HG03175 (cell line): ENCODE measurements at regions not wholly inside any gene's neighbourhood (a gene's known extent, or its start where the extent isn't known, plus 50 kb on each side); places are given as distances from the start of the nearest gene placed in this dataset.

ENCODE experiments used
- ATAC-seq: cut with Tn5 transposase; IDR thresholded peaks from one replicate; pipeline ENCODE4 v1.9.1; 2021; ENCODE audit warnings: mild to moderate bottlenecking, moderate library complexity; ENCODE audit not compliant: unreplicated experiment

GRCh38 chr18:25815659-25816058 lies 274.8 kb downstream of the SS18 start:
- no peak for ATAC-seq

DNA sequence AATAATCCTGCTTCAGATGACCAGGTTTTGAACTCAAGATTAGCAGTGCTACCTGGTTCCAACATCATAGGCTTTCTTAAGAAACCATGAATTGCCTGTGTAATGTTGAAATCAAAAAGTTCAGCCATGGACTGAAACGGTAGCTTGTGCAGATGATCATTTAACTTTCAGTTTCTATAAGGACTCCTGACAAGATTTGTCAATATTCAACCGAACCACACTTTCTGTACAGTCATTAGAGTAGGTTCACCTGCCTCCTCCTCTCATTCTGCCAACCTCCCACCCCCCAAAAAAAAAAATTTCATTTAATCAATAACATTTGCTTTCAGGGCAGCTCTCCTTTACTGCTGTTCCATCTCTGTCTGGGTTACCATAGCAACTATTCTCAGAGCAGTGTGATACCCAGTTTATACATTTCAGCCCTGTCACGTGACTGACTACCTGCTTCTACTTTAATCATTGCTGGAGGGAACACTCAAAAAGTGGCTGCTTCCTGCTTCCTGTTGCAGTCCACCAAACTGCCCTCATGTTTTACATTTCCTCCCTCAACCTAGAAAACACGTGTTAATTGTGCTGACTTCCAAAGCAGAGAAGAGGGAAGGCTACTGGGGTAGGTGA lies 275.5 kb downstream of the SS18 start:
- peak; percentile 91 for ATAC-seq

- ATAC-seq: no peak
Observed at GRCh38 chr18:25813110-25813509, 277.3 kb downstream of the SS18 start.

- ATAC-seq: no peak
Observed at GRCh38 chr18:25810736-25811135, 279.7 kb downstream of the SS18 start.

DNA sequence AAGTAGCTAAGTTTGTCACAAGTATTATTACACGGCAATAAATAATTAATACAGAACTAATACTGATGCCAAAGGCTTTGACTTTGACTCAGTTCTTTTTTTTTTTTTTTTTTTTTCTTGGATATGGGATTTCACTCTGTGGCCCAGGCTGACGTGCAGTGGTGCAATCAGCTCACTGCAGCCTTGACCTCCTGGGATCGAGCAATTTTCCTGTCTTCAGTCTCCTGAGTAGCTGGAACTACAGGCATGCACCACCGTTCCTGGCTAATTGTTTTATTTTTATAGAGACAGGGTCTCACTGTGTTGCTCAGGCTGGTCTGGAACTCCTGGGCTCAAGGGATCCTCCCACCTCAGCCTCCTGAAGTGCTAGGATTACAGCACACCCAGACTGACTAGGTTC lies 284.5 kb downstream of the SS18 start:
- ATAC-seq: no peak

DNA sequence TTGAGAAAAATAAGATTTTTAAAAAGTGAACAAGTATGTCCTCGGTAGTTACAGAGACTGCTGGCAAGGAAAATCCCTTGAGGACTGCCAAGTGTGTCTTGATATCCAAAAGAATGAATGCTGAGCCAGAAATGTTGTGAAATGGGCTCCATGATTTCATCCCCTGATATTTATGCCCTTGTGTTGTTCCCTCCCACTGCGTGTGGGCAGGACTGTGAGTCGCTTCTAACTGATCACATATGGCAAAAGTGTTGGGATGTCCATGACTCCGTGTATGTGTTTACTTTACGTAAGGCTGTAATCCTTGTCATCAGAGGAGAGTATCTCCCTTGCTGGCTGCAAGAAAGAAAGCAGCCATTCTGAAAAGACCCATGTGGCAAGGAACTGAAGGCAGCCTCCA lies 285.1 kb downstream of the SS18 start:
- ATAC-seq: no peak

- ATAC-seq: no peak
Observed at GRCh38 chr18:25799231-25799630, 291.2 kb downstream of the SS18 start.

DNA sequence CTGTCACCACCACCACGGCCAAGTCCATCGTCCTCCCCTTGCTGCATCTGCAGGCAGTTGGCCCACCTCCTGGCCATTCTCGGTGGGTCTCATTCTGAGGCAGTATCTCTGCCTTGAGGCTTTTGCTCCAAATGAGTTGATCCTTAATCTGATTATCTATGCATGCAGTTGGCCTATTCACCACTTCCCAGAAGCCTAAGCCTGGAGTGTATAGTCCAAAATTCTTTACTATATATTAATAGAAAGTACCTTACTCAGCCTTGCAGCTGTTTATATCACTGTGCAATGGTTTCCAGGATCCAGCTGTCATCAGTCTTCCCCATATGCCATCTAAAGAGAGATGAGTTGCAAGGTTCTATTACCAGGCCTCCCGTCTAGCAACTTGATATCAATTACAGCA lies 292.4 kb downstream of the SS18 start:
- ATAC-seq: no peak

DNA sequence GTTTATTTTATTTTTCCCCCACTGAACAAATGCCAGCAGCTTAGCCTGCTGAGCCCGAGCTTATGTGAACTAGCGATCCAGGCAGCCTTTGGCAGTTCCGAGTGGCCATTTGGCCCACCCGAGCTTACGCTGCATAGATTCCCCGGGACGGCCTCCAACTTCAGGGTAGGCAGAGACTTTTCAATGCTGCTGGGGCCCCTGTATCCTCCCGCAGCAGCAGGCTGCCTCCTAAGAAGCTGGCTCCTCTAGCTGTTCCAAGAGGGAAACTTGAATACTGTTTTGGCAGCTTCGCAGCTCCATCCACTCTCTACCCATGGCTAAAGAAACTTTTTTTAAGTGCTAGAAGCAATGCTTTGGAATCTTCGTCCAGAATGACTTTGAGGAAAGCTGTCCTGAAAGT lies 295.2 kb downstream of the SS18 start:
- ATAC-seq: no peak

GRCh38 chr18:25787276-25787675 lies 303.1 kb downstream of the SS18 start:
- ATAC-seq: no peak

DNA sequence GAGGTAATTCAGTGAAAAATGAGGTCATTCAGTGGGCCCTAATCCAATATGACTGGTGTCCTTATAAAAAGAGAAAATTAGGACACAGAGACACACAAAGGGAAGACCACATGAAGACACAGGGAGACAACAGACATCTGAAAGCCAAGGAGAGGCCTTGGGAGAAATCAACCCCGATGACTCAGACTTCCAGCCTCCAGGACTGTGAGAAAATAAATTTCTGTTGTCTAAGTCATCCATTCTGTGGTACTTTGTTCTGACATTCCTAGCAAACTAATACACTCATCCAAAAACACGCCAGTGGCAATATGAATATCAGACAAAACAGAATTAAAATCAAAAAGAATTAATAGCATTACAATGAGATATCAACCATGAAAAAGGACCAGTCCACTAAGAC lies 303.7 kb downstream of the SS18 start:
- ATAC-seq: no peak

DNA sequence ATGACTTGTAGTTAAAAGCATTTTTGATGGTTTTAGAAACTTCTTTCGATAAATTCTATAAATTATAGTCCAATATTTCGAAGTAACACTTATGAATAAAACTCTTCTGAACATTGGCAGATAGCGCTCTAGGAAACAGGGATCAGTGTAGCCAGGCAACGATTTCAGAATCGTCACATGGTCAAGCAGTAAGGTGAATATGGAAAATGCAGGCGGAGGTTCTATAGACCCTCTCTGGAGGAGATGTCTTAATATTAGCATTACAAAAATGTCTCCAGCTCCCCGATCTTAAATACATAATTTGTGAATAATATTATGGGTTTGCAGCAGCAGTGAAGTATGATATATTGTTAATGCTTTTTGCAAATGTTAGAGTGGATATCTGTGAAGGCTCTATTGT lies 310.3 kb downstream of the SS18 start:
- ATAC-seq: no peak

DNA sequence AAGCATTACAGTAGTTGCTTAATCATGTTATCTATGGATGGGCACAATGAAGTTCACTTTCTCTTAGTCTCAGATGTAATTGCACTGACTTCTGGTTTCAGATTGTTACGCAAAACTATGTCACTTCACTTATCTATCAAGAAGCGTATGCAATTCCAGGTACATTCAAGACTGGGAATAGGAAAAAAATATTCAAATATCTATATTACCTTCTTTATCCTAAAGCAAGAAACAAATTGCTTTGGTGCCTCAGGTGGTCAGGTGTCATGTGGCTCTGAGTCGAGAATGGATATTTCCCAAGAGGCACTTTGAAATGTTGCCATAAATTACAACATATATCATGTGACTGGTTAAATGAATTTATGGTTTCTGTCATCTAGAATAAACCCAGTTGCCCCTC lies 318.6 kb downstream of the SS18 start:
- ATAC-seq: no peak

DNA sequence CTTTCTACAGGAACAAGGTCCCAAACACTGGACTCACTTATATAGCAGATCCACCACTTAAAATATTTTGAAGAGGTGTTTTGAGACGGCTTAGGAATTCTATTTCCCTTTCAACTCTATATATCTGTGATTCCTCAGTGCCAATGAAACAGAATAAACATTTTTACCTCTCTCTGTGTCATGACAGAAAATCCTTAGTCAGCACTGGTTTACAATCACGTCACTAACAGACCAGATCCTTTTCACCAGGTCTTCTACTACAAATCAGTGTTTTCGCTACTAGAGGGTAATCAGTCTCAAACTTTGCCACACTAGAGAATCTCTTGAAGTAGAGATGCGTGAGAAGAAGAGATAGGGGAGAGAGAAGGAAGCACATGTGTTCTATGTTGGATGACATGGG lies 325.6 kb downstream of the SS18 start:
- no peak for ATAC-seq

- ATAC-seq: no peak
Observed at GRCh38 chr18:25759111-25759510, 331.3 kb downstream of the SS18 start.

DNA sequence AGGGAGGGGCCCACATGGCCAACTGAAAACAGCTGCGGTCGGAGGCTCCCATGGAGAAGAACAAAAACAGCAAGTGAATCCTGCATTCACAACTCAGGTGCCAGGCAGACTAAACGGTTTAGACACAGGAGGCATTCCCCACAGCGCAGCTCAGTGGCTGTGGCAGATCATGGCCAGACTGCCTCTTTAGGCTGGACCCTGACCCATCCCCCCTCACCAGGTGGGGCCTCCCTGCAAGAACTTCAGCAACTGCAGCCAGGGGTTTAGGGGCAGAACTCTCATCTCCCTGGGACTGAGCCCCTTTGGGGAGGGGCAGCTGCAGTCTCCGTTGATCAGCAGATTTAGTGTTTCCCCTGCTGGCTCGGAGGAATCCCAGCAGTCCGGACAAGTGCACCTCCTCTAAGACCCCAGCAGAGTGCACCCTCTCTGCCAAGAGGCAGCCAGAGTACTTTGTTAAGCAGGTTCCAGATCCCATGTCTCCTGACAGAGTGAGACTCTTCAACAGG lies 346.7 kb downstream of the SS18 start:
- ATAC-seq: no peak

GRCh38 chr18:25739376-25739775 lies 351.0 kb downstream of the SS18 start:
- ATAC-seq: no peak

DNA sequence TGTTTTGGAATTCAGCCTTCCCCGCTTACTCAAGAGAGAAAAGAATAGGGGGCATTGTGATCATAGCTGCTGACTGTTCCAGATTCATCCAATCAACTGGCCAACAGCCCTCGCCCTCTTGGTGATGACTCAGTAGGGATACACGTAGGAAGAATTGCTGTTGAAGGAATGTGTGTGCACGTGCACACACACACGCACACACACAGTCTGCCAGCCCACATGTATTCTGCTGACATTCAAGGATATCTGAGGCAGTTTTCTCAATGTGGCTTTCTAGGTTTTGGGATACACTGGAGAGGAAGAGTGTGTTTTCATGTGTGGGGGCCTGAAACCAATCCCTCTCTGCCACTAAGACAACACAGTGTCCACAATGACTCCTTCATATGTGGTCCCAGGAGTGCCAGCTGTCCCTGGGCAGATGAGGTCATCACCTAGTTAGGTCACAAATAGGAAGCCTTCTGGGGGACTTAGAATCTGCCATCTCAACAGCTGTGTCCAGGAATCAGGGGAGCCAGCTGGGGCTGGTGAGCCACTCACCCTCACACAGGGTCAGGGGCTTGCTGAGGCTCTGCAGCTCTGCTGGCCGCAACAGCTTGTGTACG lies 352.6 kb downstream of the SS18 start:
- ATAC-seq: no peak

- no peak for ATAC-seq
Observed at GRCh38 chr18:25736516-25736915, 353.9 kb downstream of the SS18 start.

DNA sequence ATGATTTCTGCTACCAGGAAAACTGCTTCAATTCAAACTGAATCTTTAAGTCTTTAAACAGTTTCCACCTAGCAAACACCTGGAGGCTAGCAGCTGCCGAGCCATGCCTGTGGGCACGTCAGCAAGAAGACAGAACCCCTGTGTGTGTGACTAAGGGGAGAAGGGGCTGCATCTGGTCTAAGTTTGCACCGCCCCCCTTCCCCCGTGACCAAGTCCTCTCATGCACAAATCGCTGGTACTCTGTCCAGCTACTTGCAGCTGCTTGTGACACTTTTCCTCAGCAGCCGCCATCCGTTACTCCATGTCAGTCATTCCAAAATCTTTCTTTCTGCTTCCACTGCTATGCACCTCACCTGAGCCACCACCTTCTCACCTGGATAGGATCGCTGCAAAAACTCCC lies 355.0 kb downstream of the SS18 start:
- ATAC-seq: no peak

- ATAC-seq: no peak
Observed at GRCh38 chr18:25734336-25734735, 356.1 kb downstream of the SS18 start.

GRCh38 chr18:25732862-25733261 lies 357.6 kb downstream of the SS18 start:
- no peak for ATAC-seq

DNA sequence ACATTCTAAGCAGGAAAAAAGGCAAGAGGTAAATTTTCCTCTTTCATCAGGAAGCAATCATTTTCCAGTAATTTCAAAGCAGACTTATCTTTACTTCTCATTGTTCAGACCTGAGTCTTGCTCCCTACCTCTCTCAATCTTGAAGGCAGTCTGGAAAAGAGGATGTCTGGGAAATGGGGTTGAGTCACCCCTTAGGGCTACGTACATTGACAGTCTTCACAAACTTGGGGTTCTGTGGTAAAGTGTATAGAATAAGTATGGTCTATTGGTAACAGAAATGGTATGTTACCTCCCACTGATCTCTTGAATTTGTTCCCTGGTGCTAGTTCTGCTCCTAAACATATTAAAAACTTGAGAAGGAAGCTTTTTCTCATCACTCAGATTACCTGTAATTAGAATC lies 361.3 kb downstream of the SS18 start:
- ATAC-seq: no peak
